ENCODE measurements at regions not wholly inside any gene's neighbourhood (a gene's known extent, or its start where the extent isn't known, plus 50 kb on each side); places are given as distances from the start of the nearest gene placed in this dataset.
"Not testable (repeated sequence)": the region's sequence is repeated elsewhere in the genome, so short reads cannot be mapped to it uniquely, and the experiment has no call there.

DNA sequence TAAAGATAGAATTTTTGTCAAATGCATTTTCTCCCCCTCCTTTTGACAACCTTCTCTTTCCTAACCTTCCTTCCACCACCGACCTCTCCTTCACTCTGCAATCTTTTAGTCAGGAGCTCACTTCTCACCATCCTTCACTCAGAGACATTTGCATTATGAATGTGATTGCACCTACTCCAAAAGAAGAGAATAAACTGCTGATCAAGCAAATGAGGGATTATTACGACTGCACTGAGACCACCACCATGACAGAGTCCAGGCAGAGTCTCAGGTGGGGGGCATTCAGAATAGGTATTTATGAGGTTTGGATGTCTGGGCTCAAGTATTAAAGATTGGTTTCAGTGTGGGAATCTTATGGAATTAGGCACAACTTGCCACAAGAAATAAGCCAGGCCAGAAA, 483.9 kb downstream of the PTH2R start:
- ATAC-seq (no peak), DNase-seq (no peak)
- Histone ChIP-seq H3K4me1 (ENCODE audit: control insufficient read depth, insufficient read depth, low read length) (no peaks in the 10 kb centered on the region), H3K4me3 (ENCODE audit: low read length) (no peak overlapping the region), H3K27ac (ENCODE audit: low read length) (no peak overlapping the region), H3K9me3 (ENCODE audit: control insufficient read depth, low read length) (no peaks in the 10 kb centered on the region), H3K27me3 (ENCODE audit: control insufficient read depth, insufficient read depth) (no peaks in the 10 kb centered on the region)
- WGBS, result 75% methylated on average over 2 of the region's 2 CpGs
- intact Hi-C loops (cut with DNase I), result no loop called here

GRCh38 chr2:208892203-208892602, 485.6 kb downstream of the PTH2R start:
- no peaks in the 10 kb centered on the region for H3K4me1 ChIP-seq (ENCODE audit: control insufficient read depth, insufficient read depth, low read length)
- H3K4me3 ChIP-seq (ENCODE audit: low read length), result no peak overlapping the region
- intact Hi-C loops (cut with DNase I), result no loop called here
- H3K27me3 ChIP-seq (ENCODE audit: control insufficient read depth, insufficient read depth), result no peaks in the 10 kb centered on the region
- H3K9me3 ChIP-seq (ENCODE audit: control insufficient read depth, low read length), result no peaks in the 10 kb centered on the region
- H3K27ac ChIP-seq (ENCODE audit: low read length), result no peak overlapping the region
- DNase-seq (no peak), ATAC-seq (no peak)

- Histone ChIP-seq H3K27ac (ENCODE audit: low read length) (no peak overlapping the region), H3K4me1 (ENCODE audit: control insufficient read depth, insufficient read depth, low read length) (no peaks in the 10 kb centered on the region), H3K4me3 (ENCODE audit: low read length) (no peak overlapping the region), H3K9me3 (ENCODE audit: control insufficient read depth, low read length) (no peaks in the 10 kb centered on the region), H3K27me3 (ENCODE audit: control insufficient read depth, insufficient read depth) (no peaks in the 10 kb centered on the region)
- DNase-seq, result no peak
- no peak for ATAC-seq
- intact Hi-C loops (cut with DNase I), result no loop called here
- 77% methylated on average over 1 of the region's 1 CpG for WGBS
Measured at GRCh38 chr2:208906330-208906729, 499.7 kb downstream of the PTH2R start.

GRCh38 chr2:208915401-208915800, 508.4 kb upstream of the MAP2 start:
- Histone ChIP-seq H3K27me3 (ENCODE audit: control insufficient read depth, insufficient read depth) (no peaks in the 10 kb centered on the region), H3K4me1 (ENCODE audit: control insufficient read depth, insufficient read depth, low read length) (no peaks in the 10 kb centered on the region), H3K4me3 (ENCODE audit: low read length) (no peak overlapping the region), H3K9me3 (ENCODE audit: control insufficient read depth, low read length) (no peaks in the 10 kb centered on the region), H3K27ac (ENCODE audit: low read length) (no peak overlapping the region)
- intact Hi-C loops (cut with DNase I), result no loop called here
- DNase-seq (no peak), ATAC-seq (no peak)
- WGBS, result 89% methylated on average over 4 of the region's 4 CpGs

DNA sequence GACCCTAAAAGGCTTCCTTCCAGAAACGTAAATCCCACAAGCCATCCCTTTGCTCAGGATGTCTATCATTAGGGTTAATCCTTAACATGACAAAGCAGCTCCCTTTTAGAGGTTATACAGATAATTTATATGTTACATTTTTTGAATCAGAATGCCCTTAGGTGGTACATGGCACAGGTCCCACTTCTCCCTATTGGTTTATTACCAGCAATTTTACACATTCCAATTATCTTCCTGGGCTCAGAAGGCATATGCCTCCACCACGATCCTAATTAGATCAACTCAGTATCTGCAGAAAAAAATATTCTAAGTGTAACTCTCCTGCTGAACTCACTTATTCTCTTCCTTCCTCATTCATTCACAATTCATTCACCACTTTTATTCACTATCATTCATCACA, 507.0 kb upstream of the MAP2 start:
- intact Hi-C loops (cut with DNase I), result no loop called here
- Histone ChIP-seq H3K27ac (ENCODE audit: low read length) (no peak overlapping the region), H3K4me3 (ENCODE audit: low read length) (no peak overlapping the region), H3K27me3 (ENCODE audit: control insufficient read depth, insufficient read depth) (no peaks in the 10 kb centered on the region), H3K4me1 (ENCODE audit: control insufficient read depth, insufficient read depth, low read length) (no peaks in the 10 kb centered on the region), H3K9me3 (ENCODE audit: control insufficient read depth, low read length) (no peaks in the 10 kb centered on the region)
- WGBS, result 58% methylated on average over 2 of the region's 2 CpGs
- ATAC-seq (no peak), DNase-seq (no peak)

DNA sequence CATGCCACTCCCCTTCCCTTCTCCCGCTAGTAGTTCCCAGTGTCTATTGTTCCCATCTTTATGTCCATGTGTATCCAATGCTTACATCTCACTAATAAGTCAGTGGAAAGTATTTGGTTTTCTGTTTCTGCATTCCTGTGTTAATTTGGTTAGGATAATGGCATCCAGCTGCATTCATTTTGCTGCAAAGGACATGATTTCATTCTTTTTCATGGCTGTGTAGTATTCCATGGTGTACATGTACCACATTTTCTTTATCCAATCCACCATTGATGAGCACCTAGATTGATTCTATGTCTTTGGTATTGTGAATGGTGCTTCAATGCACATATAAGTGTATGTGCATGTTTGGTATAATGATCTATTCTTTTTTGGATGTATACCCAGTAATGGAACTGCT, 502.5 kb upstream of the MAP2 start:
- DNase-seq; H3K9me3 ChIP-seq (ENCODE audit: control insufficient read depth, low read length); H3K4me1 ChIP-seq (ENCODE audit: control insufficient read depth, insufficient read depth, low read length); H3K27me3 ChIP-seq (ENCODE audit: control insufficient read depth, insufficient read depth); intact Hi-C loops (cut with DNase I); H3K4me3 ChIP-seq (ENCODE audit: low read length); H3K27ac ChIP-seq (ENCODE audit: low read length); ATAC-seq: not testable (repeated sequence)
- WGBS, result 98% methylated on average over 1 of the region's 1 CpG

DNA sequence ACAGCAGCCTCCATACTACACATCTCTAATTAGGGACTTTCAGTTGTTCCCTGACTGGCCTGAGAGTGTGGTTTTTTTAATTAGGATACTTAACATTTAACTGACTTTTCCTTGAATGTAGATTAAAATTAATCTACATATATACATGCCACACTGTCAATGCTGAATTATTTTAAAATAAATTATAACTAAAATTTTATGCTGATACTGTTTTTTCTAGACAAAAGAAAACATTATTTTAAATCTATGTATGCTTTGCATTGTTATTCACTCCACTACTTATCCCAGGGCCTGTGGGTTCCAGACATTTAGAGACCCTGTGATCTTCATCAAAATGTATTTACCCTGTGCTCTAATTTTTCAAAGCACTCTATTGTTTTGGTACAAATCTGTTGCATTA, 496.0 kb upstream of the MAP2 start:
- H3K4me3 ChIP-seq (ENCODE audit: low read length), result no peak overlapping the region
- ATAC-seq (no peak), DNase-seq (no peak)
- H3K4me1 ChIP-seq (ENCODE audit: control insufficient read depth, insufficient read depth, low read length), result no peaks in the 10 kb centered on the region
- H3K27me3 ChIP-seq (ENCODE audit: control insufficient read depth, insufficient read depth), result no peaks in the 10 kb centered on the region
- intact Hi-C loops (cut with DNase I), result no loop called here
- no peak overlapping the region for H3K27ac ChIP-seq (ENCODE audit: low read length)
- H3K9me3 ChIP-seq (ENCODE audit: control insufficient read depth, low read length), result no peaks in the 10 kb centered on the region

- no peaks in the 10 kb centered on the region for H3K4me1 ChIP-seq (ENCODE audit: control insufficient read depth, insufficient read depth, low read length)
- no peaks in the 10 kb centered on the region for H3K27me3 ChIP-seq (ENCODE audit: control insufficient read depth, insufficient read depth)
- no peak overlapping the region for H3K27ac ChIP-seq (ENCODE audit: low read length)
- no peak overlapping the region for H3K4me3 ChIP-seq (ENCODE audit: low read length)
- WGBS, result 59% methylated on average over 5 of the region's 5 CpGs
- intact Hi-C loops (cut with DNase I), result no loop called here
- no peaks in the 10 kb centered on the region for H3K9me3 ChIP-seq (ENCODE audit: control insufficient read depth, low read length)
- no peak for ATAC-seq
- no peak for DNase-seq
Measured at GRCh38 chr2:208929139-208929864, 494.5 kb upstream of the MAP2 start.

- WGBS, result 72% methylated on average over 3 of the region's 3 CpGs
- Histone ChIP-seq H3K4me3 (ENCODE audit: low read length) (no peak overlapping the region), H3K9me3 (ENCODE audit: control insufficient read depth, low read length) (no peaks in the 10 kb centered on the region), H3K4me1 (ENCODE audit: control insufficient read depth, insufficient read depth, low read length) (no peaks in the 10 kb centered on the region), H3K27me3 (ENCODE audit: control insufficient read depth, insufficient read depth) (no peaks in the 10 kb centered on the region), H3K27ac (ENCODE audit: low read length) (no peak overlapping the region)
- ATAC-seq, result no peak
- intact Hi-C loops (cut with DNase I), result no loop called here
- DNase-seq, result no peak
Measured at GRCh38 chr2:208929894-208930427, 493.9 kb upstream of the MAP2 start.

DNA sequence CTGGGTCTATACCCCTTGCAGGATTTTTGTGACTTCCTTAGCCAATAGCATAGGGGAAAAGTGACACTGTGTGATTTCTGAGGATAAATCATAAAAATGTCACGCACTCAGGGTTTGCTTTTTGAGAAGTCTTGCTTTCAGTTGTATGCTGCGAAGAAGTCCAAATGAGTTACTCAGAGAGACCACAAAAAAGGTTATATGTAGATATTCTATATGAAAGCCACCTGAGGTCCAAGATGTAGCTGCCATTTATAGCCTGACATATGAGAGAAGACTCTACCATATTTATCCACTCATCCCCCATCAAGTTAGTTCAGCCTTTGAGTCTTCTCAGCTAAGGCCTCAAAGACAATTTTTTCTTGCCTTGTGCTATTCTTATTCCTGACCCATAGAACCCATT, 488.3 kb upstream of the MAP2 start:
- Histone ChIP-seq H3K27me3 (ENCODE audit: control insufficient read depth, insufficient read depth) (no peaks in the 10 kb centered on the region), H3K4me3 (ENCODE audit: low read length) (no peak overlapping the region), H3K9me3 (ENCODE audit: control insufficient read depth, low read length) (no peaks in the 10 kb centered on the region), H3K27ac (ENCODE audit: low read length) (no peak overlapping the region), H3K4me1 (ENCODE audit: control insufficient read depth, insufficient read depth, low read length) (no peaks in the 10 kb centered on the region)
- intact Hi-C loops (cut with DNase I), result no loop called here
- 84% methylated on average over 2 of the region's 2 CpGs for WGBS
- ATAC-seq (no peak), DNase-seq (no peak)

DNA sequence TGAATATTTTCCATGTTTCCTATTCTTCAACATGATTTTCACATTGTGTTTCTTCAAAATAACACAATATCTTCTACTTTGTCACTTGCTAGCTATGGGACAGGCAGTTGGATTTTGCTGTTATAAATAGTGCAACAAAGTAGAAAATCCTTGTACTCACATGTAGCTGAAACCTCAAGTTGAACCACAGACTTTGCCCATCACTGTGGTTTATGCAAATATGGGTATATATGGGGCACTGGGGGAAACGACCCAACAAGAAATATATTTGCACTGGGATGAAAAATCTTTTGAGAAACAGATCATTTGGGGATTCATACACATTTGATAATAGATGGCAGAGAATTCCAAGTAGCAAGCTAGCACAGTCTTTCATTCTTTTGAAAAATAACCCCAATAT, 486.3 kb upstream of the MAP2 start:
- WGBS, result 35% methylated on average over 1 of the region's 1 CpG
- no peak for DNase-seq
- no peaks in the 10 kb centered on the region for H3K4me1 ChIP-seq (ENCODE audit: control insufficient read depth, insufficient read depth, low read length)

GRCh38 chr2:208939852-208940251, 484.0 kb upstream of the MAP2 start:
- Histone ChIP-seq H3K4me3 (ENCODE audit: low read length) (no peak overlapping the region), H3K4me1 (ENCODE audit: control insufficient read depth, insufficient read depth, low read length) (no peaks in the 10 kb centered on the region), H3K27ac (ENCODE audit: low read length) (no peak overlapping the region), H3K9me3 (ENCODE audit: control insufficient read depth, low read length) (no peaks in the 10 kb centered on the region), H3K27me3 (ENCODE audit: control insufficient read depth, insufficient read depth) (no peaks in the 10 kb centered on the region)
- ATAC-seq, result no peak
- WGBS, result 67% methylated on average over 1 of the region's 1 CpG
- intact Hi-C loops (cut with DNase I), result no loop called here
- DNase-seq, result no peak

More for the DNA sequence above, 486.3 kb upstream of the MAP2 start:
- intact Hi-C loops (cut with DNase I), result no loop called here
- H3K9me3 ChIP-seq (ENCODE audit: control insufficient read depth, low read length), result no peaks in the 10 kb centered on the region
- no peak overlapping the region for H3K27ac ChIP-seq (ENCODE audit: low read length)
- H3K27me3 ChIP-seq (ENCODE audit: control insufficient read depth, insufficient read depth), result no peaks in the 10 kb centered on the region
- ATAC-seq, result no peak
- H3K4me3 ChIP-seq (ENCODE audit: low read length), result no peak overlapping the region

Data from right cardiac atrium (tissue), 5 donors.